MCF 10A (cell line): ENCODE measurements at regions not wholly inside any gene's neighbourhood (a gene's known extent, or its start where the extent isn't known, plus 50 kb on each side); places are given as distances from the start of the nearest gene placed in this dataset.

Experiments
- BruUV-seq: library from RNA; stranded (reverse); fragments of 400-500 nt; replicated peaks from 2 replicates; lab custom pipeline; 2021; lab: Mats Ljungman, UMichigan
- CTCF ChIA-PET: fragments of 300-600 bp; sonication (Branson Sonifier 250); formaldehyde crosslinking; extraction: SDS; loops from one replicate; lab custom pipeline; 2021; ENCODE audit warnings: antibody characterized with exemption, inconsistent platforms; lab: Yijun Ruan, JAX
- POLR2A ChIA-PET: fragments of 300-600, 350-650 bp; sonication (Branson Sonifier 250); formaldehyde crosslinking; extraction: SDS; loops from one replicate; lab custom pipeline; 2020; ENCODE audit warnings: antibody characterized with exemption, inconsistent platforms; lab: Yijun Ruan, JAX
- DNase-seq: peaks from one replicate; pipeline ENCODE4 v3.0.0-alpha.2; 2018; ENCODE audit not compliant: unreplicated experiment
- H3K27ac Mint-ChIP-seq: one replicate; pipeline ENCODE4 v1.8.0; 2022; ENCODE audit warnings: mild to moderate bottlenecking, low read depth, mixed read lengths; ENCODE audit not compliant: unreplicated experiment
- H3K27me3 Mint-ChIP-seq: one replicate; pipeline ENCODE4 v1.8.0; 2022; ENCODE audit warnings: mixed read lengths; ENCODE audit not compliant: insufficient read depth, unreplicated experiment
- H3K36me3 Mint-ChIP-seq: one replicate; pipeline ENCODE4 v1.8.0; 2022; ENCODE audit warnings: mild to moderate bottlenecking, moderate library complexity, mixed read lengths; ENCODE audit not compliant: insufficient read depth, unreplicated experiment
- H3K4me1 Mint-ChIP-seq: one replicate; pipeline ENCODE4 v1.8.0; 2022; ENCODE audit warnings: mixed read lengths; ENCODE audit not compliant: insufficient read depth, unreplicated experiment
- H3K4me3 Mint-ChIP-seq: one replicate; pipeline ENCODE4 v1.8.0; 2022; ENCODE audit warnings: mild to moderate bottlenecking, moderate library complexity, mixed read lengths; ENCODE audit not compliant: unreplicated experiment
- H3K9me3 Mint-ChIP-seq: one replicate; pipeline ENCODE4 v1.8.0; 2022; ENCODE audit warnings: mixed read lengths; ENCODE audit not compliant: unreplicated experiment
- intact Hi-C: fragments of 100-400 bp; cut with micrococcal nuclease; formaldehyde crosslinking; loops from 2 replicates; pipeline ENCODE4 v1.14.1; 2022
- TF ChIP-seq, protein P1 (sequence below): fragments of 200-600 bp; IDR thresholded peaks from one replicate; pipeline ENCODE4 v1.8.0; 2022; ENCODE audit warnings: antibody characterized with exemption, mild to moderate bottlenecking; ENCODE audit not compliant: unreplicated experiment

DNA sequence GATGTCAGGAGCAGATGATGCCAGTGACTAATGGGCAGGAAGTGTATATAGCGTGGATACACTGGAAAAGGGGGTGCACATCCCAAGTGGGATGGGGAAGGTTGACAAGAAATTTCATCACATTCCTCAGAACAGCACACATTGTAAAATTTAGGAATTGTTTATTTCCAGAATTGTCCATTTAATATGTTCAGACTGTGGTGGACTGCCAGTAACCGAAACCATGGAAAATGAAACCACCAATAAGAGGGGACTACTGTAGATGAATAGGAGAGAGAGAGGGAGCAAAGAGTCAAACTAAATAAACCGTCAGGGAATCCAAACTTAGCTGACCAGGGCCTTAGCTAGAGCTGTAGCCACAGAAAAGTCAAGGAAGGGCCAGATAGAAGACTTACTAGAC is 164.4 kb upstream of the PRDM1 start:
- no peaks in the 10 kb centered on the region for H3K36me3 Mint-ChIP-seq
- CTCF ChIA-PET: no interaction called here

DNA sequence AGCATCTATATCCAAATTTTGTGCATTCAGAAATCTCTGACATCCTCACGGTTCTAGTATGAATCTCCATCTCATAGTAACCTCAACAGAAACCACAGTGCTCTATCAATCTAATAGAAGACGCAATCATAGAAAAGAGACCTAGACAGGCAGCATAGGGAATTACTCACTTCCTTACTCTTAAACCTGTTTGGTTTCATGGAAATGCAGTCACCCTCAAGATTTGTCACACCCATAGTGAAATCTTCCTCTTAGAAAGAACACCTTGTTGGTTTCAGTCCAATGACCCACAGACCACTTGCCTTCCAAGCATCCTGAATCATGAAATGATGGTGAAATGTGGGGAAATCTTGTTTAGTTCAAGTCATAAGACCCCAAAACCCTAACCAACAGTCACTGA is 166.1 kb upstream of the PRDM1 start:
- Mint-ChIP-seq H3K9me3 (peaks cover 18% of the 10 kb centered on the region), H3K4me3 (no peak overlapping the region), H3K36me3 (no peaks in the 10 kb centered on the region), H3K27me3 (no peaks in the 10 kb centered on the region), H3K27ac (no peak overlapping the region), H3K4me1 (no peaks in the 10 kb centered on the region)
- CTCF ChIA-PET: no interaction called here
- POLR2A ChIA-PET: no interaction called here
- no peak for DNase-seq
- TF ChIP-seq, protein P1, sequence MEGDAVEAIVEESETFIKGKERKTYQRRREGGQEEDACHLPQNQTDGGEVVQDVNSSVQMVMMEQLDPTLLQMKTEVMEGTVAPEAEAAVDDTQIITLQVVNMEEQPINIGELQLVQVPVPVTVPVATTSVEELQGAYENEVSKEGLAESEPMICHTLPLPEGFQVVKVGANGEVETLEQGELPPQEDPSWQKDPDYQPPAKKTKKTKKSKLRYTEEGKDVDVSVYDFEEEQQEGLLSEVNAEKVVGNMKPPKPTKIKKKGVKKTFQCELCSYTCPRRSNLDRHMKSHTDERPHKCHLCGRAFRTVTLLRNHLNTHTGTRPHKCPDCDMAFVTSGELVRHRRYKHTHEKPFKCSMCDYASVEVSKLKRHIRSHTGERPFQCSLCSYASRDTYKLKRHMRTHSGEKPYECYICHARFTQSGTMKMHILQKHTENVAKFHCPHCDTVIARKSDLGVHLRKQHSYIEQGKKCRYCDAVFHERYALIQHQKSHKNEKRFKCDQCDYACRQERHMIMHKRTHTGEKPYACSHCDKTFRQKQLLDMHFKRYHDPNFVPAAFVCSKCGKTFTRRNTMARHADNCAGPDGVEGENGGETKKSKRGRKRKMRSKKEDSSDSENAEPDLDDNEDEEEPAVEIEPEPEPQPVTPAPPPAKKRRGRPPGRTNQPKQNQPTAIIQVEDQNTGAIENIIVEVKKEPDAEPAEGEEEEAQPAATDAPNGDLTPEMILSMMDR: no peak
- no TSS peak for BruUV-seq
- intact Hi-C loops: no loop called here

More for the DNA sequence above, 164.4 kb upstream of the PRDM1 start:
- Mint-ChIP-seq H3K27me3 (no peaks in the 10 kb centered on the region), H3K4me3 (no peak overlapping the region), H3K9me3 (peaks cover 18% of the 10 kb centered on the region), H3K27ac (no peak overlapping the region), H3K4me1 (no peaks in the 10 kb centered on the region)
- BruUV-seq: no TSS peak
- DNase-seq: no peak
- TF ChIP-seq, protein P1: no peak
- POLR2A ChIA-PET: no interaction called here
- intact Hi-C loops: no loop called here

DNA sequence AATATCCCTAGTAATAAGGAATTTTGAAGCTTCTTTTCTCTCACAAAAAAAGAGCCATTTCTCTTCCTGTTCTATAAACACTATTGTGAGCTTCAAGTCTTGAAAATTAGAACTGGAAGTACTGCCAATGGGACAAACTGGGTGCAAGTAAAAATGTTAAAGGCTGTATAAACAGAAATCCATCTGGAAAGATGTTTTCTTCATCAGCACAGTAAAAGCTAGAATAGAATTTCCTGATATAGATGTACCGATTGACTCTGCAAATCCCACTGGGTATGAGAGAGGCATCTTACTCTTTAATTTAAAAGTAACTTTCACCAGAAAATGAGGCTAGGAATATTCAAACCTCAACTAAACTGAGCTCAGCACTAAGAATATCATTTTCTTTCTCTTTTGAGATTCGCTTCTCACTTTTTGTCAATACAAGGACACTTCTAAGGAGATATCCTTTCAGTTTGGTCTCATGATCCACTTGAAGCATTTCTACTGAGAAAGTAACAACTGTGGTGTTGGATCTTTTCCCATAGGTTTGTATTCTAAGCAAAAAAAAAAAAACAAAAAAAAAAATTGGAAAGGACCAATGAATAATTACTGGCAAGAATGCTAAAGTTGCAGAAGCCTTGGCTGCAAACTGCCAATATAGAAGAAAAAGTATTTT is 169.0 kb upstream of the PRDM1 start:
- H3K27ac Mint-ChIP-seq: no peak overlapping the region
- CTCF ChIA-PET: interaction anchor here (0.6 to 0.7 kb wide), 2 partner anchors 18 to 660 kb away, joined by 3 to 4 read pairs; no protein-coding TSS in a partner anchor
- no peak overlapping the region for H3K4me3 Mint-ChIP-seq
- H3K4me1 Mint-ChIP-seq: no peaks in the 10 kb centered on the region
- intact Hi-C loops: no loop called here
- no peaks in the 10 kb centered on the region for H3K27me3 Mint-ChIP-seq
- POLR2A ChIA-PET: interaction anchor here (0.6 to 0.7 kb wide), 2 partner anchors 12 to 481 kb away, joined by 3 read pairs; no protein-coding TSS in a partner anchor
- BruUV-seq: no TSS peak
- peaks cover under 1% of the 10 kb centered on the region for H3K9me3 Mint-ChIP-seq
- no peaks in the 10 kb centered on the region for H3K36me3 Mint-ChIP-seq
- TF ChIP-seq, protein P1: no peak
- DNase-seq: no peak

DNA sequence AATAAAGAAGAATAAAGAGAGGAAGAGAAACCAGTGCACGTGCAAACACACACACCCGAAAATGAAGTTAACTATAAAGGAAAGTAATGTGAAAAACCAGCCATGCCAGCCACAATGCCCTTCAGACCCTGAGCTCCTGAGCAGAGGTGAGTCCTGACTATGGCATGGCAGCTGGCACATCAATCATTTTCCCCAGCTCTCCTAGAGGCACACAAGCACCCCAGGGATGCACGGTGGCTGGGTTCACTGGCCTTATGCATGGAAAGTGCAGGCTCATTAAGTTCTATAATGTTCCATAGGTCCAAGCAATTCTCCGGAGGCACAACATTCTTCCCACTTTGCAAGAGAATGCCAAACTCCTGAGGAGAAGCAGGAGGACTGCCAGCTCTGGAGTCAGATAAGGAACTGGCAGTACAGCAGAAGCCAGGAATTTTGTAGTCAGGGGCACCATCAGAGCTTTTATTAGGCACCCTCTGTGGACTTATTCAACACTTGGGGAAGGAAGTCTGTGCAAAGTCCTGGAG is 175.0 kb upstream of the PRDM1 start:
- Mint-ChIP-seq H3K4me1 (no peaks in the 10 kb centered on the region), H3K36me3 (no peaks in the 10 kb centered on the region), H3K27me3 (no peaks in the 10 kb centered on the region), H3K27ac (no peak overlapping the region), H3K9me3 (no peaks in the 10 kb centered on the region), H3K4me3 (no peak overlapping the region)
- no peak for DNase-seq
- BruUV-seq: no TSS peak
- CTCF ChIA-PET: no interaction called here
- TF ChIP-seq, protein P1: no peak
- intact Hi-C loops: no loop called here
- POLR2A ChIA-PET: interaction anchor here (0.7 kb wide), 1 partner anchor 89 kb away, joined by 3 read pairs; no protein-coding TSS in a partner anchor
